Left renal cortex interstitium (tissue), 4 donors: ENCODE measurements at regions not wholly inside any gene's neighbourhood (a gene's known extent, or its start where the extent isn't known, plus 50 kb on each side); places are given as distances from the start of the nearest gene placed in this dataset.

ENCODE experiments used
- DNase-seq, 4 donors: peaks; one replicate each; pipeline ENCODE4 v3.0.0-alpha.2; 2013; ENCODE audit warnings: low read depth in 4 of 4, low spot score in 2 of 4, missing footprints in 1 of 4

- no peak for DNase-seq
Measured at GRCh38 chr7:32273297-32273696, 203.1 kb upstream of the PDE1C start.

- DNase-seq: no peak
Measured at GRCh38 chr7:32266932-32267475, 196.8 kb upstream of the PDE1C start.

GRCh38 chr7:32264702-32265284 is 194.6 kb upstream of the PDE1C start:
- DNase-seq: no peak

- no peak for DNase-seq
Measured at GRCh38 chr7:32263611-32264010, 193.4 kb upstream of the PDE1C start.

GRCh38 chr7:32262315-32262714 is 192.1 kb upstream of the PDE1C start:
- DNase-seq: no peak

GRCh38 chr7:32259931-32260596 is 189.9 kb upstream of the PDE1C start:
- DNase-seq: no peak

GRCh38 chr7:32258265-32258664 is 188.1 kb upstream of the PDE1C start:
- no peak for DNase-seq

- no peak for DNase-seq
Measured at GRCh38 chr7:32257621-32258020, 187.4 kb upstream of the PDE1C start.

GRCh38 chr7:32256811-32257210 is 186.6 kb upstream of the PDE1C start:
- DNase-seq: no peak

GRCh38 chr7:32256376-32256775 is 186.2 kb upstream of the PDE1C start:
- DNase-seq: no peak

- no peak for DNase-seq
Measured at GRCh38 chr7:32255036-32255435, 184.8 kb upstream of the PDE1C start.

GRCh38 chr7:32253299-32253698 is 183.1 kb upstream of the PDE1C start:
- no peak for DNase-seq

GRCh38 chr7:32251659-32252058 is 181.5 kb upstream of the PDE1C start:
- no peak for DNase-seq

- no peak for DNase-seq
Measured at GRCh38 chr7:32250471-32251260, 180.5 kb upstream of the PDE1C start.

- no peak for DNase-seq
Measured at GRCh38 chr7:32250003-32250402, 179.8 kb upstream of the PDE1C start.

- no peak for DNase-seq
Measured at GRCh38 chr7:32248522-32248921, 178.3 kb upstream of the PDE1C start.

GRCh38 chr7:32244806-32245345 is 174.7 kb upstream of the PDE1C start:
- no peak for DNase-seq

GRCh38 chr7:32243687-32244290 is 173.6 kb upstream of the PDE1C start:
- no peak for DNase-seq

- no peak for DNase-seq
Measured at GRCh38 chr7:32242436-32242835, 172.2 kb upstream of the PDE1C start.

GRCh38 chr7:32241636-32242035 is 171.4 kb upstream of the PDE1C start:
- DNase-seq: no peak

GRCh38 chr7:32239764-32240163 is 169.6 kb upstream of the PDE1C start:
- DNase-seq: no peak
